ENCODE measurements at regions not wholly inside any gene's neighbourhood (a gene's known extent, or its start where the extent isn't known, plus 50 kb on each side); places are given as distances from the start of the nearest gene placed in this dataset.

GRCh38 chrX:54639346-54640102 is 109.5 kb downstream of the GNL3L start (continued):
- peak; percentile 59 to 90 for TF ChIP-seq POLR2A (IDR thresholded peaks at IDR 0.05; ENCODE audit: control extremely low read depth in 1 of 2, low read depth in 2 of 2, low read length in 2 of 2)
- 0 out of 2 replicates have a peak, but pooled peaks have one; percentile 7 for TF ChIP-seq JUND (IDR thresholded peaks at IDR 0.05; ENCODE audit: low read length)
- TF ChIP-seq SP1 (IDR thresholded peaks at IDR 0.05; ENCODE audit: low read depth, low read length), result no peak
- TF ChIP-seq GABPA (IDR thresholded peaks at IDR 0.05; ENCODE audit: borderline replicate concordance, insufficient read depth, low read length), result no peak
- no peak for TF ChIP-seq CBX5 (IDR thresholded peaks at IDR 0.05; ENCODE audit: low read depth, low read length)
- TF ChIP-seq CEBPB (IDR thresholded peaks at IDR 0.05; ENCODE audit: low read depth, low read length), result peak; percentile 96
- peak; percentile 73 for TF ChIP-seq CREB1 (IDR thresholded peaks at IDR 0.05)
- no peak for TF ChIP-seq RBBP5 (IDR thresholded peaks at IDR 0.05; ENCODE audit: borderline replicate concordance, low read depth, low read length)
- TF ChIP-seq CHD2 (IDR thresholded peaks at IDR 0.05; ENCODE audit: low read length), result no peak
- TF ChIP-seq SRF (IDR thresholded peaks at IDR 0.05; ENCODE audit: low read depth, low read length), result no peak
- peak; percentile 78; the same call in 1 of the 2 replicates for TF ChIP-seq ATF3 (IDR thresholded peaks at IDR 0.05; ENCODE audit: insufficient read depth, low read depth, low read length)
- no peak for TF ChIP-seq ASH2L (IDR thresholded peaks at IDR 0.05; ENCODE audit: low read length)
- TF ChIP-seq KDM5A (IDR thresholded peaks at IDR 0.05; ENCODE audit: low read length), result no peak
- TF ChIP-seq CTCF (IDR thresholded peaks at IDR 0.05; ENCODE audit: control extremely low read depth in 1 of 3, insufficient read depth in 1 of 3, low read depth in 1 of 3, low read length in 3 of 3), result peak; percentile 48 to 61 (median 60)
- no peak for TF ChIP-seq KDM4A (IDR thresholded peaks at IDR 0.05; ENCODE audit: low read depth, low read length, severe bottlenecking)
- peak; percentile 82 for TF ChIP-seq TAF7 (optimal IDR thresholded peaks at IDR 0.05; ENCODE audit: borderline replicate concordance, low read depth, low read length)
- no peak for TF ChIP-seq RNF2 (IDR thresholded peaks at IDR 0.05; ENCODE audit: borderline replicate concordance, low read depth, low read length, missing control alignments, poor library complexity, severe bottlenecking)
- no peak for TF ChIP-seq FOSL1 (IDR thresholded peaks at IDR 0.05; ENCODE audit: insufficient read depth, low read depth, low read length)

All from H1 (cell line).